Activated CD4-positive, CD25-positive, alpha-beta regulatory T cell (primary cell): ENCODE measurements at regions not wholly inside any gene's neighbourhood (a gene's known extent, or its start where the extent isn't known, plus 50 kb on each side); places are given as distances from the start of the nearest gene placed in this dataset.

ENCODE experiments used
- DNase-seq, 4 experiments: peaks; one replicate each; lab custom pipeline; 2025; lab: John Stamatoyannopoulos, UW

GRCh38 chr2:18133310-18133709 is 254.8 kb downstream of the KCNS3 start:
- no peak for DNase-seq

- no peak for DNase-seq
These were observed 254.2 kb downstream of the KCNS3 start for GRCh38 chr2:18132697-18133096.

DNA sequence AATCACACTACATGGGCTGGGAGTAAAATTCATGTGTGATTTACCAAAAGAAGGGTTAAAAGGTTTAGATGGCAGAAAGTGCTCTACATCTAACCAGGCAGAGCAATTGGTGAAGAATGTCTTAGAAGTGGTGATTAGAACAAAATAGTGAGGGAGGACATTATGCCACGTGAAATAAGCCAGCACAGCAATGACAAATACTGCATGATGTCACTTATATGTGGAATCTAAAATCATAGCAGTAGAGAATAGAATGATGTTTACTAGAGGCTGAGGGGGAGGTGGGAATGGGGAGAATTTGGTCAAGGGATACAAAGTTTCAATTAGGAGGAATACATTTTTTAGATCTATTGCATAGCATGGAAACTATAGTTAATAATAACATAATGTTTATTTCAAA is 253.3 kb downstream of the KCNS3 start:
- DNase-seq: no peak

DNA sequence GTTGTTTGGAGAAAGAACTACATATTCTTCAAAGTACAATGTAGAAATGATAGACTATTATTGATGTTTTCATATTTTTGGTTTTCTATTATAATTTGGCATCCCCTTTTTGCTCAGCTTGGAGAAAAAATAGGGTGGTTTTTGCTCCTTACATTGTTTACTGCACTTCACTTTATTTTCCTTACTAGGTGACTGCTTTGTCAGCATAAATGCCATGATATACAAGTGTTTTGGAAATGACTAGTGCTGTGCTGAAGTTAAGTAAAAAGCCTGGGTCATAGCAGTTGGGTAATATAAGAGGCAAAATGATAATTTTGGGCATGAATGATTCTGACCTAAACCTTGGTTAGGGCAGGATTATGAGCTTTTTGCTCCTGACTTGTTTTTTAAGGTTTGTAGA is 250.9 kb downstream of the KCNS3 start:
- DNase-seq: no peak

DNA sequence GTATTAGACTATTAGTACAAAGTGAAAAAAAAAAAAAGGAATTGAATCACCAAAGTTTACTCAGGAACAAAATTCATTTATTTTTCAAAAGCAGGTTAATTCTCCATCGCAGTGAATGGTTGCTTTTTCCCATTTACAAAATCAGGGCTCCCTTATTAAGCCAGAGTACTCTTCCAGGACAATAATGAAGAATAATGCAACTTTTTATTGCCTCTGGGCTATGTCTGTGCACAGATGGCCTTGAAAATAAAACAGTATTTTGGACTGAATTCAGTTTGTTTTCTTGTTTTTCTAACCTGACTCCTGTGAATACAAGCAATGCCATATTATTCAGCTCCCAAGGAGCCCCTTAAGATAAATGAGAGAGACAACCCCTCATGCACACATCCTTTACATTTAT is 246.8 kb downstream of the KCNS3 start:
- no peak for DNase-seq

DNA sequence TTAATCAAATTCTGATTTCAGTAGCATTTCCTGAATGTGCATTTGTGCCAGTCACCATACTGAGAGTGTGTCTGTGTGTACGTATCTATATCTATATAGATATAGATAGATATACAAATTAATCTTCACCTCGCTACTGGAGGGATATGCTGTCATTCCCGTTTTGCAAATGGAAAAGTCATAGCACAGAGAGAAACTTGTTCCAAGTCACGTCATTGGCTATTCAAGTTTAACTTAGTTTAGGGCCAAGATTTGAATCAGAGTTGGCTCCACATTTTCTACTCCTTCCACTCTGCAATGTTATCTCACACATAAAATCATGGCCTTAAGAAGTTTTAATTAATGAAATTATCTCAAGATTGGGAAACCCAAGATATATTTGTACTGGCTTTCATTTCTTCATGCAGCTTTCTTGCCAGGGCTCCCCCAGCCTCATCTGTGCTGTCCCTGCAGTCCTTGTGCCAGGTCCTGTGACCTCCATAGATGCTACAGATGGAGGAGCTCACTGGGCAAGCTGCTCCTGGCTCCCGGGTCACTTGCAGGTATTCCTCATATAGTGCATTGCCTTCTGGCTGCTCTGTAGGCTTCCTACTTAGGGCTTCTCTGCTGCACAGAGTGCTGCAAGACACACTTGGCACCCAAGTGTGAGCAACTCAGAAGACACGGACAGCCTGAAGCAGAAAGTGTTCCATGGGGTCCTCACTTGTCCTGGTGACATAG is 245.8 kb downstream of the KCNS3 start:
- no peak for DNase-seq

DNA sequence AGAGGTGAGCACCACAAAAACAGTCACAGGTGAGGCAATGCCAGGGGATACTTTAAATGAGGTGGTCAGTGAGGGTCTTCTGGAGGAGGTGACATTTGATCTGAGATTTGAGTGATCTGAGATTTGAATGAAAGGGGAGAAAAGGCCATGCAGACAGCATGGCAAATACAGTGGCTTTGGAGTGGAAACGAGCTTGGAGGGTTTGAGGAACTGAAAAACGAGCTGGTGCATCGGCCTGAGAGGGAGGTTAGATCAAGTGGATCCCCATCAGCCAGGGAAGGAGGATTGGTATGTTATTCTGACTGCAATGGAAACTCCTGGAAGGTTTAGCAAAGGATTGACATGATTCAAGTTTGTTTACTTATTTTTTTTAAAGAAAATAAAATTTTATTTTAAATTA is 245.1 kb downstream of the KCNS3 start:
- DNase-seq: no peak

DNA sequence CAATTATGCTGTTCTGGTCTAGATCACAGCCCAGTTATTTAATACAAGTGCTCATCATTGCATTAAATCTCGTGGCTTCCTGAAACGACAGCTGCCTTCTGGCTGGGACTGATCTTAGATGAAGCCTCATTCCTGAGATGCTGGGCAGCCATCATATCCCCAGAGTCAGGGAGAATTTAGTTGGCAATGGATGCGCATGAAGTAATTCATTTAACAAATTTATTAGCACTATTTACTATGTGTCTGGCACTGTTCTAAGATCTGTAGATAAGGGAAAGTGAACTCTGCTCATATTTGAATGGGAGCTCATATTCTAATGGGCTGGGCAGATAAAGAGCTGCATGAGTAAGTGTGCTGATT is 244.7 kb downstream of the KCNS3 start:
- no peak for DNase-seq

DNA sequence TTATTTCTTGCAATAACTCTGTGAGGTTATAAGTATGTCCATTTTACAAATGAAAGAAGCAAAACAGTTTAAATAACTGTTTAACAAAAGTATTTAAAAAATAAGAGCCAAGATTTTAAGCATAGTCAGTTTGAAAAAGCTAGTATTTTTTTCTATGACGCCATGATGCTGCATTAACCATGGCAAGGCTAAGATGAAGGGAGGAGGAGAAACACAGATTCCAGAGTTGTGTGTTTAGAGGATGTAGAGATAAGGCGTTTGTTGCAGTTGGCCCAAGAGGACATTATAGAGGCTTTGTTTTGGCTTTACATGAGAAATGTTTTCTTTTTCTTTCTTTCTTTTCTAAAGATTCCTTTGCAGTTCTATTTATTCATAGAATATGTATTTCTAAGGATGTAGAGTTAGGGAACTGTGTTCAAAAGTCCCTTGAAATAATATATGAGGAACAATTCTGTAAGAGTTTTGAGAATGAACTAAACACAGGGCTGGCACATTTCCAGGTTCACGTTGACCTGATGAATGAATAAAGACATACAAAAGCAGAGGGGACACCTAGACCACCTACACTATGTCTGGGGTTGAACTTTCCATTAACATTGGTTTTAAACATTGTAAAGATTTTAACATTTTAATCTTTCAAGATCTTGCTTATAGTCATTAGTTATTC is 244.2 kb downstream of the KCNS3 start:
- DNase-seq: no peak

GRCh38 chr2:18119883-18120282 is 241.4 kb downstream of the KCNS3 start:
- DNase-seq: no peak

DNA sequence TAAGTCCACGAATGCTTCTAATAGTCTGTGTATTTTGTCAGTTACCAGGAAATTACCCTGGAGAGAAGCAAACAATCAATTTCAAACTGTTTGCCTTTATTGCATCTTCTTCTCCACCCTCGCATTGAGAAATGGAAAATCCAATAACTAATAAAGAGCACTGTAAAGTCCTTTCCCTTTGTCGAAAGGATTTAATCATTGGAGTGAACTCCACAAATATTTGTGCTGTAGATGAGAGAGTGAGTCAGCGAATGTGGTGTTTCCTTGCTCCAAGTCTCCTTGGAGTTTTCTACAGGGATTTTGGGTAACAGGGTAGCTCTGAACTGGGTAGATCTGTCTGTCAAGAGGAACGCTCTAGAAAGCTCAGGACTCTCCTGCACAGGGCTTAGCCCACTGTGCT is 240.2 kb downstream of the KCNS3 start:
- no peak for DNase-seq

- no peak for DNase-seq
These were observed 239.1 kb downstream of the KCNS3 start for GRCh38 chr2:18117592-18117991.

DNA sequence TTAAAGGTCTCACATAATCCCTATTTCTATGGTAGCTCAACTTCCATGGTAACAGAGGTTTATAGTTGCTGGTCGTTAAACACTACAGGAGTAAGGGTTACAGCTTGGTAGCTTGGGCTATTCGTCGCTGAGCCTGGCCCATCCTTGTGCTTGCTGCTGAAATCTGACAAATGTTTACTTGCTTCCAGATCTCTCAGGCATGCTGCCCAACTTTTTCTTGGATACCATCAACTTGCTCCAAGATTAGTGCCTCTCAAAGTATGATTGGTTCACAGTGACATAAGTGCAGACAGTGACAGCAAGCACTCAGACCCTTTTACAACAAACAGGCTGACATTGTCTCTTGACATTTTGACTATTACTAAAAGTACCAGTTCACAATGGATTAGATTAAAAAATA is 231.8 kb downstream of the KCNS3 start:
- DNase-seq: no peak

- no peak for DNase-seq
These were observed 228.4 kb downstream of the KCNS3 start for GRCh38 chr2:18106841-18107240.

- DNase-seq: no peak
These were observed 227.5 kb downstream of the KCNS3 start for GRCh38 chr2:18105929-18106328.

DNA sequence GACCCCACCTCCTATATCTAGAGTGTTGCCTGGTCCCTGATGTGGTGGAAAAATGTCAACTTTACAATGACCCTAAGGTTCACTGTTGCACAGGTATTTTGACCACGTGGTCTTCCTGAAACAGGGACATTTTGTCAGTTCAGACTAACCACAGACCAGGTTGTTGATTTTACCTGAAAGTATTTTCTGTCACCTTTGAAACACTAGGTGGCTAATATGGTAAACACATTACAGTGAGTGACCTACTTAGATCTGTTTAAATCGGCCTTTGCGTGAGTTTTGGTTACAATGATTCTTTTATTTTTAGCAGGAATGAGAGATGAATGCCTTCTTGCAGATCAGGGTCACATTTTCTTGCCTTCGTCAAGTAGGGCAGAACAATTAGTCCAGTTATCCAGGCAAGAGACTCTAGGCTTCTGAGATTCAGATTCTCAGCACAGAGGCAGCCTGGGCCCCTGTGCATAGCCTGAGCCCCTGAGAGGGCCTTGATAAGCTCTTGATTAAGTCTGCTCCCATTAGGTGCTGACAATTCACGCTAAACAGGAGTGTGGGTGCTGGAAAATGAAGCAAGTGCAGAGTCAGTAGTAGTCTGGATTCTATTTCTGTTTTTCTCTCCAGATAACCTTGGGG is 226.2 kb downstream of the KCNS3 start:
- DNase-seq: no peak

DNA sequence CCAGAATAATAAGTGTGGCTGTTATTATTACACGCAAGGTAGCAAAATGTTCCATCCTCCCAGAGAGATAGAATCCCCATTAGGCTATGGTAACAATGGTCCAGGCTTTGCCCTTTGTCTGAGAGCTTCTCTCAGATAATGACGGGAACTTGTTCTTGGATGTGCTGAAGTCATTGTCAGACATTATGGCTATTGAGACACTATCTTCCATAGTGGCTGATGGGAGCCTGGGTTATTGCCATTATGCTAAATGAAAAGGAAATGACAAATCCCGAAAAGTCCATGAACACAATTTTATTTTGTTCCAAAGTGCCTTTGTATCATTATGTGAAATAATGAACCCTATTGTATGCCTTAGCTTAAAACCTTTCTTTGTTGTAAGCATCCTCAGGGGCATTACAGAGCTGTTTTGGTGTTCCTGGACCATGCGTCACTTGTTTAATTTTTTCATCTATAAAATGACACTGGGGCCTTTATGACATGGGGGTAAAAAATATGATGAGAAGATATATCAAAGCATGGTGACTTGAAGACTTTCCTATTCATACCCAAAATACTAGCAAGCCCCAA is 218.5 kb downstream of the KCNS3 start:
- no peak for DNase-seq

DNA sequence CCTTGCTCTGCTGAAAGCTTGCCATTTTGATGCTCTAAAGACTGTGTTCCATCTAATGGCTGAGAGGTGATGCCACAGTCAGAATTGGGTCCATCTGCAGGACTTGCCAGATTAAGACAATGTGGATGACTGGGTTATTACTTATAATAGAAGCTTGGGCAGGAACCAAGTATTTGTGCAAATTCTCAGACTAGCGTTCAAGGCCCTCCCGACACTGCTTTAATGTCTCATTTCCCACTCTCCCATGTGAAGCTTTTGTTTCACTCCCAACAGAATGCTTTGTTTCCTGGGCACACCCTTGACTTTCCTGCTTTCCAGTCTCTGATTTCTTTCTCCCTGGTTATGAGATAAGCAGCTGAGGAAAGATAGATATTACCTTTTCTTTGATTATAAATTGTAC is 215.8 kb downstream of the KCNS3 start:
- DNase-seq: no peak

GRCh38 chr2:18093196-18093595 is 214.7 kb downstream of the KCNS3 start:
- no peak for DNase-seq

DNA sequence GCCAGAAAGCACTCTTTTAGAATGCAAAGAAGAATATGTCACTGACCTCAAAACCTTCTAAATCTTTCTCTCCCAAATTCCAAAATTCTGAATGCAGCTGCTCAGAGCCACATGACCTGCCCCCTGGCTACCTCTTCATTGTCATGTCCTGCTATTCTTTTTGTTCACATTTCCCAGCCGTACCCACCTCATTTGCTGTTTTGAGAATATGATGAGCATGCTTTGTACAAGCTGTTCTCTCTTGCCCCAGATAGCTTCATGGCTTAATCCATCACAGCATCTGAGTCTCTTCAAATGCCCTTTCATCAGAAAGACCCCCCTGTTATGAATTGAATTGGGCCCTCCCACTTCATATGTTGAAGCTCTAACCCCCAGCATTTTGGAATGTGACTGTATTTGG is 214.3 kb downstream of the KCNS3 start:
- no peak for DNase-seq

DNA sequence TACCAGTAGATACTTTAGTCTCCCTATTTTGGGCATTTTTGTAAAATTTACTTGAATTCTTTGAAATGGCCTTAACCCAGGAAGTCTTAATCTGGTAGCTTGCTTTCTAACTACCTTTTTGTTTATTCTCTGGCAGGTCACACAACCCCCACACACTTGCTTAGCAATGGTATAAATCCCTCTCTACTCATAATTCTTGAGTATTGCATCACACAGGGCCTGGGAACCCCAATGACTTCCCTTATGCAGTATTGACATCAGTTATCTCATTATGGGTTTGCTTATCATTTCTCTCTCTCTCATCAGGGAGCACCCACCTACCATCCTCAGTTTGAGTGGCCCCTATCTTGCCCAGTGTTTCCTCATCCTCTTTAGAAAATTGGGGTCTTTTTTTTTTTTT is 207.1 kb downstream of the KCNS3 start:
- DNase-seq: no peak

DNA sequence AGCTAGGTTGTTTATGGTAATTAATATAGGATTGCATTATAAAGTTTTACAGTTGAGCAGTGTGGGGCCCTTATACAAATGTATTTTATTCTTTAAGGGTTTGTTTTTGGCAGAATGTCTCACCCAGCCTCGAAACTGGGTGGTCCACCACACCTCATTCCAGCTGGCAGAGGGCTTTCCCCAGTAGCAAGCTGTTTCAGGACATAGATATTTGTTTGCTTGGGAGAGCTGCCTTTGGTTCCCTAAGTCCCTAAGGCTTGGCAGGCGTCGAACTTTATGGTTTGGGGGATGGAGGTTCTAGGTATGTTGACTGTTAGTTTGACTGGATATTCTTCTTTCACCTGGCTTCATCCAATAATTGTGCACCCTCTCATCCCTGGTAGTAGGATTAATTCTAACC is 205.9 kb downstream of the KCNS3 start:
- DNase-seq: no peak

DNA sequence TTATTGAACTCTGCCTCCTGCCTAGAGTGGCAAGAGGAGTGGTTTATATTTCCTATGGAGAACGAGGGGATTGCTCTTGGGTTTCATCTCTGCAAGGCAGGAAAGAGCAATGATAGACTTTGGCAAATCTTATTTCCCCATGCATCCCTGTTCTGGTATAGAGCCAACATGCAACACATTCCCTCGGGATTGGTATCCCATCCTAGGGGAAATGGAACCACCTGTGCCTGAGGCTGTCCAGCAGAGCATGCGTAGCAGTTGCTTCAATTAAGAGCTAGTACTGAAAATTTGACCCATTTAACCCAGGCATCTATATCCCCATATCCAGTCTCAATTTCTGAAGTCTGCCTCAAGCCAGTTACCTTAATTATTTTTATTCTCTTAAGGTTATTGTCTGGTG is 205.3 kb downstream of the KCNS3 start:
- DNase-seq: no peak
